ENCODE measurements at regions not wholly inside any gene's neighbourhood (a gene's known extent, or its start where the extent isn't known, plus 50 kb on each side); places are given as distances from the start of the nearest gene placed in this dataset.

DNA sequence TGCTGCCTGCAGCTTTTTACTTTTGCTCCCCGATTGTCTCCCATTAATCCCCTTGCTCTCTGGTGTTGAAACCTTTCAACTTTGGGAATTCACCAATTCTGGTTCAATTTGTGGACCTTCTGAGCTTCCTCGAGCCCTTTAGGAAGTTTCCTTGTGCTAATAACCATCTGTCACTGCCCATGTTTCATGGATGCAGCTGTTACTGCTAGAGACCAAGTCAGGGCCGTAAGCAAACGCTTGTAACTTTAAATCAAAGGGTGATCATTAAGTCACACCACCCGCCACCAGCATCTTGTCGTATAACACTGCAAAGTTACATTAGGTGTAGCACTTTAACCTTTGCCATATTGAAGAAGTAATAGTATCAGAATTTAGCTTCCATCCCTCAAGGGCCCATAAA lies 268.3 kb upstream of the SASH1 start:
- no peak for ATAC-seq
- no peaks in the 10 kb centered on the region for H3K27me3 ChIP-seq (ENCODE audit: low read length)
- no peaks in the 10 kb centered on the region for H3K4me1 ChIP-seq (ENCODE audit: insufficient read depth, low read length)
- intact Hi-C loops (cut with micrococcal nuclease): no loop called here
- POLR2A ChIA-PET (ENCODE audit: unreplicated experiment): no interaction called here
- CTCF ChIA-PET: no interaction called here
- H4K20me1 ChIP-seq (ENCODE audit: low read length): no peaks in the 10 kb centered on the region
- TF ChIP-seq EZH2 (IDR thresholded peaks at IDR 0.05; ENCODE audit: low read length, unreplicated experiment): no peak
- no peak for TF ChIP-seq EZH2phosphoT487 (IDR thresholded peaks at IDR 0.05; ENCODE audit: borderline replicate concordance, low read length)
- TF ChIP-seq, protein P1, sequence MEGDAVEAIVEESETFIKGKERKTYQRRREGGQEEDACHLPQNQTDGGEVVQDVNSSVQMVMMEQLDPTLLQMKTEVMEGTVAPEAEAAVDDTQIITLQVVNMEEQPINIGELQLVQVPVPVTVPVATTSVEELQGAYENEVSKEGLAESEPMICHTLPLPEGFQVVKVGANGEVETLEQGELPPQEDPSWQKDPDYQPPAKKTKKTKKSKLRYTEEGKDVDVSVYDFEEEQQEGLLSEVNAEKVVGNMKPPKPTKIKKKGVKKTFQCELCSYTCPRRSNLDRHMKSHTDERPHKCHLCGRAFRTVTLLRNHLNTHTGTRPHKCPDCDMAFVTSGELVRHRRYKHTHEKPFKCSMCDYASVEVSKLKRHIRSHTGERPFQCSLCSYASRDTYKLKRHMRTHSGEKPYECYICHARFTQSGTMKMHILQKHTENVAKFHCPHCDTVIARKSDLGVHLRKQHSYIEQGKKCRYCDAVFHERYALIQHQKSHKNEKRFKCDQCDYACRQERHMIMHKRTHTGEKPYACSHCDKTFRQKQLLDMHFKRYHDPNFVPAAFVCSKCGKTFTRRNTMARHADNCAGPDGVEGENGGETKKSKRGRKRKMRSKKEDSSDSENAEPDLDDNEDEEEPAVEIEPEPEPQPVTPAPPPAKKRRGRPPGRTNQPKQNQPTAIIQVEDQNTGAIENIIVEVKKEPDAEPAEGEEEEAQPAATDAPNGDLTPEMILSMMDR (conservative IDR thresholded peaks at IDR 0.05; ENCODE audit: low read depth, low read length): no peak
- H3K27ac ChIP-seq (ENCODE audit: low read length): no peak overlapping the region
- no peak overlapping the region for H3K4me2 ChIP-seq (ENCODE audit: low read length)
- no peaks in the 10 kb centered on the region for H3K9me3 ChIP-seq (ENCODE audit: low read length)
- H3K9me2 ChIP-seq (replicated peaks; ENCODE audit: low read length): no peaks in the 10 kb centered on the region
- DNase-seq: no peak
- H3K4me3 ChIP-seq (ENCODE audit: low read length): no peak overlapping the region
- no peaks in the 10 kb centered on the region for H3K79me2 ChIP-seq (ENCODE audit: low read length)
- no peak overlapping the region for H2AFZ ChIP-seq (ENCODE audit: low read length)
- H3K36me3 ChIP-seq (ENCODE audit: low read depth, low read length): no peaks in the 10 kb centered on the region
- H3F3A ChIP-seq (ENCODE audit: low read length, unreplicated experiment): no peaks in the 10 kb centered on the region
- no peak overlapping the region for H3K9ac ChIP-seq (ENCODE audit: low read length)
- BruUV-seq (replicated peaks): no TSS peak

- no peaks in the 10 kb centered on the region for H3K79me2 ChIP-seq (ENCODE audit: low read length)
- no peak overlapping the region for H3K4me3 ChIP-seq (ENCODE audit: low read length)
- H3K4me2 ChIP-seq (ENCODE audit: low read length): no peak overlapping the region
- H3K4me1 ChIP-seq (ENCODE audit: insufficient read depth, low read length): no peaks in the 10 kb centered on the region
- no peak for TF ChIP-seq EZH2phosphoT487 (IDR thresholded peaks at IDR 0.05; ENCODE audit: borderline replicate concordance, low read length)
- no peak for TF ChIP-seq EZH2 (IDR thresholded peaks at IDR 0.05; ENCODE audit: low read length, unreplicated experiment)
- TF ChIP-seq, protein P1 (conservative IDR thresholded peaks at IDR 0.05; ENCODE audit: low read depth, low read length): no peak
- H3K9me3 ChIP-seq (ENCODE audit: low read length): no peaks in the 10 kb centered on the region
- no peak overlapping the region for H3K27ac ChIP-seq (ENCODE audit: low read length)
- no peak for DNase-seq
- no peak for ATAC-seq
- H2AFZ ChIP-seq (ENCODE audit: low read length): no peak overlapping the region
- CTCF ChIA-PET: no interaction called here
- H3F3A ChIP-seq (ENCODE audit: low read length, unreplicated experiment): no peaks in the 10 kb centered on the region
- H3K9ac ChIP-seq (ENCODE audit: low read length): no peak overlapping the region
- H3K36me3 ChIP-seq (ENCODE audit: low read depth, low read length): no peaks in the 10 kb centered on the region
- H3K9me2 ChIP-seq (replicated peaks; ENCODE audit: low read length): no peaks in the 10 kb centered on the region
- no TSS peak for BruUV-seq (replicated peaks)
- no peaks in the 10 kb centered on the region for H3K27me3 ChIP-seq (ENCODE audit: low read length)
- H4K20me1 ChIP-seq (ENCODE audit: low read length): no peaks in the 10 kb centered on the region
- intact Hi-C loops (cut with micrococcal nuclease): no loop called here
- POLR2A ChIA-PET (ENCODE audit: unreplicated experiment): no interaction called here
Measured at GRCh38 chr6:148074738-148075137, 267.9 kb upstream of the SASH1 start.

GRCh38 chr6:148075352-148075751 lies 267.3 kb upstream of the SASH1 start:
- H2AFZ ChIP-seq (ENCODE audit: low read length): no peak overlapping the region
- no peak overlapping the region for H3K9ac ChIP-seq (ENCODE audit: low read length)
- H3K27ac ChIP-seq (ENCODE audit: low read length): no peak overlapping the region
- no peaks in the 10 kb centered on the region for H3K27me3 ChIP-seq (ENCODE audit: low read length)
- H3K79me2 ChIP-seq (ENCODE audit: low read length): no peaks in the 10 kb centered on the region
- H3K4me2 ChIP-seq (ENCODE audit: low read length): no peak overlapping the region
- no peaks in the 10 kb centered on the region for H3F3A ChIP-seq (ENCODE audit: low read length, unreplicated experiment)
- no peaks in the 10 kb centered on the region for H4K20me1 ChIP-seq (ENCODE audit: low read length)
- TF ChIP-seq, protein P1 (conservative IDR thresholded peaks at IDR 0.05; ENCODE audit: low read depth, low read length): no peak
- TF ChIP-seq EZH2phosphoT487 (IDR thresholded peaks at IDR 0.05; ENCODE audit: borderline replicate concordance, low read length) (no peak), EZH2 (IDR thresholded peaks at IDR 0.05; ENCODE audit: low read length, unreplicated experiment) (no peak)
- no peaks in the 10 kb centered on the region for H3K36me3 ChIP-seq (ENCODE audit: low read depth, low read length)
- DNase-seq: no peak
- no peaks in the 10 kb centered on the region for H3K9me2 ChIP-seq (replicated peaks; ENCODE audit: low read length)
- ATAC-seq: no peak
- no TSS peak for BruUV-seq (replicated peaks)
- POLR2A ChIA-PET (ENCODE audit: unreplicated experiment): no interaction called here
- no peaks in the 10 kb centered on the region for H3K4me1 ChIP-seq (ENCODE audit: insufficient read depth, low read length)
- H3K4me3 ChIP-seq (ENCODE audit: low read length): no peak overlapping the region
- intact Hi-C loops (cut with micrococcal nuclease): no loop called here
- no peaks in the 10 kb centered on the region for H3K9me3 ChIP-seq (ENCODE audit: low read length)
- CTCF ChIA-PET: no interaction called here

All from PC-3 (cell line).